HCT116 (cell line): ENCODE measurements at regions not wholly inside any gene's neighbourhood (a gene's known extent, or its start where the extent isn't known, plus 50 kb on each side); places are given as distances from the start of the nearest gene placed in this dataset.

Source experiments
- ATAC-seq: fragments of 200-7000 bp; cut with Tn5 transposase; 2 replicates; pipeline ENCODE4 v1.9.1; 2020; ENCODE audit warnings: mild to moderate bottlenecking, moderate library complexity
- BruUV-seq: library from RNA; stranded (reverse); fragments of 400-500 nt; replicated peaks from 2 replicates; lab custom pipeline; 2021; lab: Mats Ljungman, UMichigan
- CTCF ChIA-PET: fragments of 300-600 bp; sonication (Branson Sonifier 250); formaldehyde crosslinking; loops from one replicate; lab custom pipeline; 2021; ENCODE audit warnings: antibody characterized with exemption; lab: Charles Lee
- POLR2A ChIA-PET: fragments of 300-600, 350-600 bp; sonication (Branson Sonifier 250); formaldehyde crosslinking; loops from one replicate; lab custom pipeline; 2021; ENCODE audit warnings: antibody characterized with exemption; lab: Charles Lee
- RAD21 ChIA-PET, 2 experiments: fragments of 300-600 bp; sonication (Branson Sonifier 250); formaldehyde crosslinking; loops; one replicate each; lab custom pipeline; 2023; ENCODE audit warnings: low total read pairs in 2 of 2; ENCODE audit not compliant: uncharacterized antibody in 2 of 2, unreplicated experiment in 2 of 2, low non-redundant PET in 1 of 2; lab: Charles Lee
- DNase-seq: peaks from one replicate; pipeline ENCODE4 v3.0.0-alpha.2; 2010; ENCODE audit warnings: low read depth, low spot score
- H2AFZ ChIP-seq: fragments of 200-600 bp; shearing (Covaris generic), sonication (generic); 2 replicates; pipeline ENCODE4 v1.6.1; 2017; ENCODE audit warnings: low read depth, mixed run types, mixed read lengths, antibody characterized with exemption, low read length; ENCODE audit not compliant: poor library complexity, severe bottlenecking
- H3K27ac ChIP-seq: 2 replicates; pipeline ENCODE4 v1.5.1; 2012; ENCODE audit warnings: low read depth, low read length
- H3K27me3 ChIP-seq: fragments of 200-600 bp; sonication (generic); 2 replicates; pipeline ENCODE4 v1.6.1; 2016; ENCODE audit warnings: mixed run types, low read length, mixed read lengths; ENCODE audit not compliant: insufficient read depth
- H3K36me3 ChIP-seq, 2 experiments: fragments of 200-500 bp in 1 of 2; fragments of 200-600 bp in 1 of 2; sonication (Bioruptor generic) in 1 of 2; sonication (generic) in 1 of 2; 2 replicates each; pipeline versions ENCODE4 v1.5.1 to v1.6.1; 2014 to 2016; ENCODE audit warnings: low read length in 2 of 2, inconsistent platforms in 1 of 2, mixed read lengths in 1 of 2, mixed run types in 1 of 2; ENCODE audit not compliant: insufficient read depth in 2 of 2, control insufficient read depth in 1 of 2
- H3K4me1 ChIP-seq, 2 experiments: fragments of 200-600 bp in 1 of 2; sonication (generic) in 1 of 2; 2 replicates each; pipeline versions ENCODE4 v1.5.1 to v1.6.1; 2012 to 2017; ENCODE audit warnings: low read length in 2 of 2, inconsistent platforms in 1 of 2, mild to moderate bottlenecking in 1 of 2, mixed read lengths in 1 of 2, mixed run types in 1 of 2, moderate library complexity in 1 of 2; ENCODE audit not compliant: insufficient read depth in 2 of 2, control insufficient read depth in 1 of 2
- H3K4me2 ChIP-seq: fragments of 200-600 bp; sonication (generic); 2 replicates; pipeline ENCODE4 v1.6.1; 2017; ENCODE audit warnings: mixed run types, low read length, mixed read lengths
- H3K4me3 ChIP-seq, 2 experiments: fragments of 200-600 bp in 1 of 2; sonication (generic) in 1 of 2; replicated peaks in 1 of 2; 2 replicates each; pipeline ENCODE4 v1.5.1; 2011 to 2016; ENCODE audit warnings: low read length in 2 of 2, control low read depth in 1 of 2, low read depth in 1 of 2, mild to moderate bottlenecking in 1 of 2, mixed read lengths in 1 of 2, mixed run types in 1 of 2
- H3K79me2 ChIP-seq: fragments of 200-600 bp; sonication (generic); 2 replicates; pipeline ENCODE4 v1.6.1; 2017; ENCODE audit warnings: mild to moderate bottlenecking, mixed run types, low read length, moderate library complexity, mixed read lengths; ENCODE audit not compliant: insufficient read depth
- H3K9ac ChIP-seq: fragments of 200-600 bp; sonication (generic); 2 replicates; pipeline ENCODE4 v1.6.1; 2016; ENCODE audit warnings: low read length, mixed read lengths
- H3K9me2 ChIP-seq: fragments of 200-600 bp; sonication (generic), shearing (Covaris generic); 2 replicates; pipeline ENCODE4 v1.6.1; 2017; ENCODE audit warnings: mixed run types, mild to moderate bottlenecking, moderate library complexity; ENCODE audit not compliant: insufficient read depth
- H3K9me3 ChIP-seq, 2 experiments: fragments of 200-500 bp in 1 of 2; fragments of 200-600 bp in 1 of 2; sonication (Bioruptor generic) in 1 of 2; sonication (generic) in 1 of 2; 2 replicates each; pipeline ENCODE4 v1.6.1; 2014 to 2017; ENCODE audit warnings: low read length in 2 of 2, mixed read lengths in 2 of 2, inconsistent platforms in 1 of 2, low read depth in 1 of 2, mild to moderate bottlenecking in 1 of 2, mixed run types in 1 of 2, moderate library complexity in 1 of 2; ENCODE audit not compliant: control insufficient read depth in 1 of 2, insufficient read depth in 1 of 2
- H4K20me1 ChIP-seq: fragments of 200-600 bp; sonication (generic), shearing (Covaris generic); 2 replicates; pipeline ENCODE4 v1.6.1; 2017; ENCODE audit warnings: mixed run types, mild to moderate bottlenecking, moderate library complexity; ENCODE audit not compliant: insufficient read depth
- EGR1 ChIP-seq: IDR thresholded peaks from 2 replicates; pipeline ENCODE4 v1.6.1; 2012; ENCODE audit warnings: low read depth
- EZH2 ChIP-seq: fragments of 200-600 bp; sonication (generic); IDR thresholded peaks from 2 replicates; pipeline ENCODE4 v1.6.1; 2017; ENCODE audit warnings: antibody characterized with exemption, mixed run types
- SIN3A ChIP-seq: IDR thresholded peaks from 2 replicates; pipeline ENCODE4 v1.6.1; 2012; ENCODE audit warnings: low read depth
- YY1 ChIP-seq: IDR thresholded peaks from 2 replicates; pipeline ENCODE4 v1.6.1; 2011; ENCODE audit warnings: low read length, low read depth, moderate library complexity, mild to moderate bottlenecking; ENCODE audit not compliant: insufficient replicate concordance; ENCODE audit errors: extremely low read depth
- ZFX ChIP-seq: fragments of 450-650 bp; IDR thresholded peaks from 2 replicates; pipeline ENCODE4 v1.6.1; 2017
- ZNF274 ChIP-seq: fragments of 200-500 bp; sonication (Bioruptor generic); IDR thresholded peaks from 2 replicates; pipeline ENCODE4 v1.6.1; 2014; ENCODE audit warnings: mild to moderate bottlenecking, low read depth, low read length, inconsistent platforms
- intact Hi-C: fragments of 100-400 bp; cut with micrococcal nuclease; formaldehyde crosslinking; loops from 2 replicates; pipeline ENCODE4 v1.10.0; 2022
- TF ChIP-seq, protein P1 (sequence below): IDR thresholded peaks from 2 replicates; pipeline ENCODE4 v1.6.1; 2012
- TF ChIP-seq, protein P2 (sequence below): IDR thresholded peaks from 2 replicates; pipeline ENCODE4 v1.6.1; 2011; ENCODE audit warnings: mild to moderate bottlenecking, low read length, moderate library complexity; ENCODE audit not compliant: insufficient replicate concordance; ENCODE audit errors: extremely low read depth

GRCh38 chr6:117165911-117166499 is 99.4 kb upstream of the VGLL2 start:
- Histone ChIP-seq H3K27ac (no peak overlapping the region), H3K9me2 (no peaks in the 10 kb centered on the region), H3K9ac (no peak overlapping the region), H3K36me3 (no peaks in the 10 kb centered on the region), H3K4me3 (no peak overlapping the region), H4K20me1 (no peaks in the 10 kb centered on the region), H3K79me2 (no peaks in the 10 kb centered on the region), H3K27me3 (no peaks in the 10 kb centered on the region), H2AFZ (no peak overlapping the region), H3K4me2 (no peak overlapping the region), H3K9me3 (no peaks in the 10 kb centered on the region), H3K4me1 (peaks cover 0 to 7% of the 10 kb centered on the region in 2 experiments; a peak in 2 of 4 replicates)
- intact Hi-C loops: no loop called here
- BruUV-seq: no TSS peak
- ATAC-seq (no peak), DNase-seq (no peak)
- CTCF ChIA-PET: no interaction called here
- TF ChIP-seq ZNF274: no peak
- TF ChIP-seq, protein P1, sequence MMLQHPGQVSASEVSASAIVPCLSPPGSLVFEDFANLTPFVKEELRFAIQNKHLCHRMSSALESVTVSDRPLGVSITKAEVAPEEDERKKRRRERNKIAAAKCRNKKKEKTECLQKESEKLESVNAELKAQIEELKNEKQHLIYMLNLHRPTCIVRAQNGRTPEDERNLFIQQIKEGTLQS: no peak
- TF ChIP-seq YY1: no peak
- no peak for TF ChIP-seq ZFX
- TF ChIP-seq EZH2: no peak
- TF ChIP-seq, protein P2, sequence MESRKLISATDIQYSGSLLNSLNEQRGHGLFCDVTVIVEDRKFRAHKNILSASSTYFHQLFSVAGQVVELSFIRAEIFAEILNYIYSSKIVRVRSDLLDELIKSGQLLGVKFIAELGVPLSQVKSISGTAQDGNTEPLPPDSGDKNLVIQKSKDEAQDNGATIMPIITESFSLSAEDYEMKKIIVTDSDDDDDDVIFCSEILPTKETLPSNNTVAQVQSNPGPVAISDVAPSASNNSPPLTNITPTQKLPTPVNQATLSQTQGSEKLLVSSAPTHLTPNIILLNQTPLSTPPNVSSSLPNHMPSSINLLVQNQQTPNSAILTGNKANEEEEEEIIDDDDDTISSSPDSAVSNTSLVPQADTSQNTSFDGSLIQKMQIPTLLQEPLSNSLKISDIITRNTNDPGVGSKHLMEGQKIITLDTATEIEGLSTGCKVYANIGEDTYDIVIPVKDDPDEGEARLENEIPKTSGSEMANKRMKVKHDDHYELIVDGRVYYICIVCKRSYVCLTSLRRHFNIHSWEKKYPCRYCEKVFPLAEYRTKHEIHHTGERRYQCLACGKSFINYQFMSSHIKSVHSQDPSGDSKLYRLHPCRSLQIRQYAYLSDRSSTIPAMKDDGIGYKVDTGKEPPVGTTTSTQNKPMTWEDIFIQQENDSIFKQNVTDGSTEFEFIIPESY: no peak
- no peak for TF ChIP-seq EGR1
- no peak for TF ChIP-seq SIN3A
- RAD21 ChIA-PET: no interaction called here
- POLR2A ChIA-PET: no interaction called here
